ENCODE measurements at regions not wholly inside any gene's neighbourhood (a gene's known extent, or its start where the extent isn't known, plus 50 kb on each side); places are given as distances from the start of the nearest gene placed in this dataset.

GRCh38 chr14:101134851-101135433 lies 231.4 kb upstream of the RTL1 start (continued):
- TF ChIP-seq EZH2phosphoT487 (IDR thresholded peaks at IDR 0.05; ENCODE audit: unreplicated experiment) (no peak), REST (IDR thresholded peaks at IDR 0.05; ENCODE audit: unreplicated experiment) (no peak), CREB1 (CRISPR knock-in tag; IDR thresholded peaks at IDR 0.05; ENCODE audit: low read depth) (no peak), ETS1 (IDR thresholded peaks at IDR 0.05) (no peak), STAT1 (IDR thresholded peaks at IDR 0.05; ENCODE audit: unreplicated experiment) (no peak)

GRCh38 chr14:101135796-101136742 lies 232.5 kb upstream of the RTL1 start:
- Histone ChIP-seq H3K9me2 (ENCODE audit: insufficient read depth) (no peaks in the 10 kb centered on the region), H2AFZ (no peak overlapping the region), H3K27me3 (ENCODE audit: insufficient read depth) (no peaks in the 10 kb centered on the region), H3K4me2 (no peak overlapping the region), H3K36me3 (ENCODE audit: insufficient read depth) (no peaks in the 10 kb centered on the region), H3K79me2 (replicated peaks; ENCODE audit: insufficient read depth) (no peaks in the 10 kb centered on the region), H3K27ac (ENCODE audit: low read depth) (no peak overlapping the region), H4K20me1 (replicated peaks; ENCODE audit: insufficient read depth) (no peaks in the 10 kb centered on the region), H3K4me3 (no peak overlapping the region), H3F3A (replicated peaks; ENCODE audit: low read depth) (no peaks in the 10 kb centered on the region), H3K4me1 (ENCODE audit: insufficient read depth) (no peaks in the 10 kb centered on the region)
- no peaks in the 10 kb centered on the region for H3K4me1 Mint-ChIP-seq
- no peak overlapping the region for H3K4me3 Mint-ChIP-seq
- peaks cover 7% of the 10 kb centered on the region for H3K9me3 Mint-ChIP-seq
- no peaks in the 10 kb centered on the region for H3K36me3 Mint-ChIP-seq (ENCODE audit: low read depth)
- H3K27ac Mint-ChIP-seq = no peak overlapping the region
- ATAC-seq = no peak
- no peak for DNase-seq (ENCODE audit: low spot score)
- peaks cover 3% of the 10 kb centered on the region for H3K27me3 Mint-ChIP-seq (ENCODE audit: insufficient read depth, low read depth, poor library complexity)
- TF ChIP-seq ZNF331 (CRISPR knock-in tag; IDR thresholded peaks at IDR 0.05; ENCODE audit: low read depth) (no peak), EZH2 (IDR thresholded peaks at IDR 0.05; ENCODE audit: low read depth, unreplicated experiment) (no peak), REST (IDR thresholded peaks at IDR 0.05; ENCODE audit: unreplicated experiment) (no peak), STAT1 (IDR thresholded peaks at IDR 0.05; ENCODE audit: unreplicated experiment) (no peak), CREB1 (CRISPR knock-in tag; IDR thresholded peaks at IDR 0.05; ENCODE audit: low read depth) (no peak)
